HG03175 (cell line): ENCODE measurements at regions not wholly inside any gene's neighbourhood (a gene's known extent, or its start where the extent isn't known, plus 50 kb on each side); places are given as distances from the start of the nearest gene placed in this dataset.

ENCODE experiments used
- ATAC-seq: cut with Tn5 transposase; IDR thresholded peaks from one replicate; pipeline ENCODE4 v1.9.1; 2021; ENCODE audit warnings: mild to moderate bottlenecking, moderate library complexity; ENCODE audit not compliant: unreplicated experiment

GRCh38 chr12:34289431-34290380 is 267.4 kb downstream of the ALG10 start:
- ATAC-seq, result no peak

GRCh38 chr12:34290381-34290995 is 268.2 kb downstream of the ALG10 start:
- ATAC-seq, result no peak

DNA sequence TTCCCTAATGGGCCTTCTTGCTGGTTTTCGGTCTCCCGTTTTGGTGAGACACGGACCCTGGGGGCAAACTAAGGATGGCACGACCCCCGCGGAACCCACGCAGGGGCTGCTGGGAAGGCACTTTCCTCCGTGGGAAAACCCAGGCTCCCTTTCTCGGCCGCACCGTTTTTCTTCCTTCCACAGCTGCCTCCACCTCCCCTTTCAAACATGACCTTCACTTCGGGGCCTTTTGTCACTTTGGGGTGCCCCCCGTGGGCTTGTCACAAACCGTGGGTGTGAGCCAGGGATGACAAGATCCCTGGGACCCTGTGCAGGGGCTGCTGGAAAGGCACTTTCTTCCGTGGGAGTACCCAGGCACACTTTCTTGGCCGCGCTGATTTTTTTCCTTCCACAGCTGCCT is 268.7 kb downstream of the ALG10 start:
- ATAC-seq, result no peak

DNA sequence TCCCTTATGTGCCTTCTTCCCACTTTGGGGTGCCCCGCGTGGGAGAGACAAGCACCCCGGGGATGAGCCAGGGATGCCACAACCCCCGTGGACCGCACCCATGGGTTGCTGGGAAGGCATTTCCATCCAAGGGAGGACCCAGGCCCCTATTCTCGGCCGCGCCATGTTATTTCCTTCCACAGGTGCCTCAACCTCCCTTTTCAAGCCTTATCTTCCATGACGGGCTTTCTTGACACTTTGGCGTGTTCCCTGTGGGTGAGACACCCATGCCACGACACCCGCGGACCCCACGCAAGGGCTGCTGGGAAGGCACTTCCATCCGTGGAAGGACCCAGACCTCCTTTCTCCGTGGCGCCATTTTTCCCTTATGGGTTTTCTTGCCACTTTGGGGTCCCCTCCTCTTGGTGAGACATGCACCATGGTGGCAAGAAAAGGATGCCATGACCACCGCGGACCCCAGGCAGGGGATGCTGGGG is 269.2 kb downstream of the ALG10 start:
- no peak for ATAC-seq

DNA sequence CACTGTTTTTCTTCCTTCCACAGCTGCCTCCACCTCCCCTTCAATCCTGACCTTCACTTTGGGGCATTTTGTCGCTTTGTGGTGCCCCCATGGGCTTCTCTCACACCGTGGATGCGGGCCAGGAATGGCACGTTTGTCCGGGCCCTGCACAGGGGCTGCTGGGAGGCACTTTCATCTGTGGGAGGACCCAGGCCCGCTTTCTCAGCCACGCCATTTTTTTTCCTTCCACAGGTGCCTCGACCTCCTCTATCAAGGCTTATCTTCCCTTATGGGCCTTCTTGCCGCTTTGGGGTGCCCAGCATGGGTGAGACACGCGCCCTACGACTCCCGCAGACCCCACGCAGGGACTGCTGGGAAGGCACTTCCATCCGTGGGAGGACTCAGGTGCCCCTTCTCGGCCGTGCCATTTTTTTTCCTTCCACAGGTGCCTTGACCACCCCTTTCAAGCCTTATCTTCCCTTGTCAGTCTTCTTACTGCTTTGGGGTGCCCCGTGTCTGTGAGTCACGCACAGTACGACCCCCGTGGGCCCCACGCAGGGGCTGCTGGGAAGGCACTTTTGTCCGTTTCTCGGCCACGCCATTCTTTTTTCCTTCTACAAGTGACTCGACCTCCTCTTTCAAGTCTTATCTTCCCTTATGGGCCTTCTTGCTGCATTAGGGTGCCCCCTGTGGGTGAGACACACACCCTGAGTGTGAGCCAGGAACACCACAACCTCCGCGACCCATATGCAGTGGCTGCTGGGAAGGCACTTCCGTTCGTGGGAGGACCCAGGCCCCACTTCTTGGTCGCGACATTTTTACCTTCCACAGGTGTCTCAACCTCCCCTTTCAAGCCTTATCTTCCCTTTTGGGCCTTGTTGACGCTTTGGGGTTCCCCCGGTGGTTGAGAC is 270.7 kb downstream of the ALG10 start:
- no peak for ATAC-seq

GRCh38 chr12:34294137-34294536 is 271.8 kb downstream of the ALG10 start:
- no peak for ATAC-seq

DNA sequence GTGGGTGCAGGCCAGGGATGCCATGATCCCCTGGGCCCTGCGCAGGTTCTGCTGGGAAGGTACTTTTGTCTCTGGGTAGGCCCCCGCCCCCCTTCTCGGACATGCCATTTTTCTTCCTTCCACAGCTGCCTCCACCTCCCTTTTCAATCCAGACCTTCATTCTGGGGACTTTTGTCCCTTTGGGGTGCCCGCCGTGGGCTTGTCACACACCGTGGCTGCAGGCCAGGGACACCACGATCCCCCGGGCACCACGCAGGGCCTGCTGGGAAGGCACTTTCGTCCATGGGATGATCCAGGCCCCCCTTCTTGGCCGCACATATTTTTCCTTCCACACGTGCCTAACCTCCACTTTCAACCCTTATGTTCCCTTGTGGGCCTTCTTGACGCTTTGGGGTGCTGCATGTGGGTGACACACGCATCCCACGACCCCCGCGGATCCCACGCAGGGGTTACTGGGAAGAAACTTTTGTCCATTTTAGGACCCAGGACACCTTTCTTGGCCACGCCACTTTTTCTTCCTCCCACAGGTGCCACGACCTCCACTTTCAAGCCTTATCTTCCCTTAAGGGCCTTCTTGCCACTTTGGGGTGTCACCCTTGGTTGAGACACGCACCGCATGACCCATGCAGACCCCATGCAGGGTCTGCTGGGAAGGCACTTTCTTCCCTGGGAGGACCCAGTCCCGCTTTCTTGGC is 272.5 kb downstream of the ALG10 start:
- no peak for ATAC-seq

- no peak for ATAC-seq
Observed at GRCh38 chr12:34295366-34296142, 273.3 kb downstream of the ALG10 start.

- ATAC-seq, result no peak
Observed at GRCh38 chr12:34296143-34297041, 274.1 kb downstream of the ALG10 start.

- no peak for ATAC-seq
Observed at GRCh38 chr12:34297126-34297789, 275.0 kb downstream of the ALG10 start.

DNA sequence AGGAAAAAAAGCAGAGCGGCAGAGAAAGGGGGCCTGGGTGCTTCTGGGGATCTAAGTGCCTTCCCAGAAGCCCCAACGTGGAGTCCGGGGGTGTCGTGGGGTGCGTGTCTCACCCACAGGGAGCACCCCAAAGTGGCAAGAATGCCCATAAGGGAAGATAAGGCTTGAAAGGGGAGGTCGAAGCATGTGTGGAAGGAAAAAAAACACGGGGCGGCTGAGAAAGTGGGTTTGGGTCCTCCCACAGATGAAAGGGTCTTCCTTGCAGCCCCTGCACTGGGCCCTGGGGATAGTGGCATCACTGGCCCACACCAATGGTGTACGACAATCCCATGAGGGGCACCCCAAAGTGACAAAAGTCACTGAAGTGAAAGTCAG is 275.5 kb downstream of the ALG10 start:
- ATAC-seq, result no peak

- no peak for ATAC-seq
Observed at GRCh38 chr12:34298176-34298970, 276.1 kb downstream of the ALG10 start.

GRCh38 chr12:34298971-34299801 is 276.9 kb downstream of the ALG10 start:
- ATAC-seq, result no peak

- no peak for ATAC-seq
Observed at GRCh38 chr12:34299802-34300193, 277.5 kb downstream of the ALG10 start.

- ATAC-seq, result no peak
Observed at GRCh38 chr12:34300376-34301250, 278.3 kb downstream of the ALG10 start.
